DOHH2 (cell line): ENCODE measurements at regions not wholly inside any gene's neighbourhood (a gene's known extent, or its start where the extent isn't known, plus 50 kb on each side); places are given as distances from the start of the nearest gene placed in this dataset.

Experiments used
- H3F3A ChIP-seq: fragments of 200-600 bp; sonication (generic), shearing (Covaris generic); 2 replicates; pipeline ENCODE4 v1.6.0; 2016; ENCODE audit warnings: antibody characterized with exemption, mild to moderate bottlenecking; ENCODE audit not compliant: control insufficient read depth, insufficient read depth
- H3K27ac ChIP-seq: fragments of 200-600 bp; sonication (generic); 2 replicates; pipeline ENCODE4 v1.5.1; 2014; ENCODE audit warnings: low read depth, mild to moderate bottlenecking, low read length, moderate library complexity
- H3K27me3 ChIP-seq: fragments of 200-600 bp; sonication (generic); 2 replicates; pipeline ENCODE4 v1.6.1; 2014; ENCODE audit warnings: mild to moderate bottlenecking, low read length, mixed read lengths; ENCODE audit not compliant: control insufficient read depth
- H3K36me3 ChIP-seq: fragments of 200-600 bp; sonication (generic); 2 replicates; pipeline ENCODE4 v1.6.1; 2014; ENCODE audit warnings: mild to moderate bottlenecking, low read length, moderate library complexity, mixed read lengths; ENCODE audit not compliant: control insufficient read depth
- H3K4me1 ChIP-seq: fragments of 200-600 bp; sonication (generic); 2 replicates; pipeline ENCODE4 v1.6.1; 2014; ENCODE audit warnings: mild to moderate bottlenecking, low read length, mixed read lengths; ENCODE audit not compliant: control insufficient read depth
- H3K4me2 ChIP-seq: fragments of 200-600 bp; sonication (generic); 2 replicates; pipeline ENCODE4 v1.6.0; 2014; ENCODE audit warnings: mild to moderate bottlenecking, low read length, moderate library complexity
- H3K4me3 ChIP-seq: fragments of 200-600 bp; sonication (generic); 2 replicates; pipeline ENCODE4 v1.5.1; 2014; ENCODE audit warnings: mild to moderate bottlenecking, low read length, mixed read lengths
- H3K79me2 ChIP-seq: fragments of 200-600 bp; sonication (generic); 2 replicates; pipeline ENCODE4 v1.6.1; 2014; ENCODE audit warnings: mild to moderate bottlenecking, low read length, mixed read lengths; ENCODE audit not compliant: control insufficient read depth
- H3K9me2 ChIP-seq: fragments of 200-600 bp; sonication (generic); replicated peaks from 2 replicates; pipeline ENCODE4 v1.6.1; 2014; ENCODE audit warnings: mild to moderate bottlenecking, low read length, mixed read lengths; ENCODE audit not compliant: control insufficient read depth
- H3K9me3 ChIP-seq: fragments of 200-600 bp; sonication (generic); 2 replicates; pipeline ENCODE4 v1.6.1; 2014; ENCODE audit warnings: antibody characterized with exemption, low read length, mixed read lengths; ENCODE audit not compliant: control insufficient read depth, insufficient read depth
- H4K20me1 ChIP-seq: fragments of 200-600 bp; sonication (generic); 2 replicates; pipeline ENCODE4 v1.6.0; 2014; ENCODE audit warnings: low read depth, mild to moderate bottlenecking, antibody characterized with exemption, low read length, moderate library complexity; ENCODE audit not compliant: control insufficient read depth, insufficient read depth
- EZH2phosphoT487 ChIP-seq: fragments of 200-600 bp; sonication (generic); IDR thresholded peaks from 2 replicates; pipeline ENCODE4 v1.6.1; 2017; ENCODE audit warnings: borderline replicate concordance, mild to moderate bottlenecking, antibody characterized with exemption, low read length, moderate library complexity, mixed read lengths
- TF ChIP-seq, protein P1 (sequence below): fragments of 200-600 bp; sonication (generic); IDR thresholded peaks from one replicate; pipeline ENCODE4 v1.5.1; 2014; ENCODE audit warnings: antibody characterized with exemption, mild to moderate bottlenecking, low read depth, low read length; ENCODE audit not compliant: poor library complexity, severe bottlenecking

DNA sequence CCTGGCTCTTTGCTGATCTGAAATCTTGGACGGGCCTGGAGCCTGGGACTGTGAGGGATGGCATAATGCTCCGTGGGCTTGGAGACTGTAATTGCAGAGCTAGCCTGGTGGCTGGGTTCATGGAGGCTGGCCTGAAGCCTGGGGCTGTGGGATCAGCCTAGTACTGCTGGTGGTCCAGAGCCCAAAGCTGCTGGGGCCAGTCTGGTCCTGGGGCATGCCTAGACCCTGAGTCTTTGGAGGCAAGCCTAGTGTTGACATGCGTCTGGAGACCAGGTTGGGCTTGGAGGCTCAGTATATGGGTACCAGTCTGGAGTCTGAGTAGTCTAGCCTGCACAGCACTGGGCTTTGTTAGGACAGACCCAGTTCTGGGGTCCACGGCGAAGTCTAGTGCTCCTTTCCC, 172.0 kb upstream of the ZC4H2 start:
- Histone ChIP-seq H4K20me1 (no peaks in the 10 kb centered on the region), H3K9me2 (no peaks in the 10 kb centered on the region), H3K9me3 (no peaks in the 10 kb centered on the region), H3K79me2 (no peaks in the 10 kb centered on the region), H3K27ac (no peak overlapping the region), H3K36me3 (no peaks in the 10 kb centered on the region), H3K4me3 (no peak overlapping the region), H3F3A (no peaks in the 10 kb centered on the region), H3K27me3 (no peaks in the 10 kb centered on the region), H3K4me1 (no peaks in the 10 kb centered on the region), H3K4me2 (no peak overlapping the region)
- TF ChIP-seq, protein P1, sequence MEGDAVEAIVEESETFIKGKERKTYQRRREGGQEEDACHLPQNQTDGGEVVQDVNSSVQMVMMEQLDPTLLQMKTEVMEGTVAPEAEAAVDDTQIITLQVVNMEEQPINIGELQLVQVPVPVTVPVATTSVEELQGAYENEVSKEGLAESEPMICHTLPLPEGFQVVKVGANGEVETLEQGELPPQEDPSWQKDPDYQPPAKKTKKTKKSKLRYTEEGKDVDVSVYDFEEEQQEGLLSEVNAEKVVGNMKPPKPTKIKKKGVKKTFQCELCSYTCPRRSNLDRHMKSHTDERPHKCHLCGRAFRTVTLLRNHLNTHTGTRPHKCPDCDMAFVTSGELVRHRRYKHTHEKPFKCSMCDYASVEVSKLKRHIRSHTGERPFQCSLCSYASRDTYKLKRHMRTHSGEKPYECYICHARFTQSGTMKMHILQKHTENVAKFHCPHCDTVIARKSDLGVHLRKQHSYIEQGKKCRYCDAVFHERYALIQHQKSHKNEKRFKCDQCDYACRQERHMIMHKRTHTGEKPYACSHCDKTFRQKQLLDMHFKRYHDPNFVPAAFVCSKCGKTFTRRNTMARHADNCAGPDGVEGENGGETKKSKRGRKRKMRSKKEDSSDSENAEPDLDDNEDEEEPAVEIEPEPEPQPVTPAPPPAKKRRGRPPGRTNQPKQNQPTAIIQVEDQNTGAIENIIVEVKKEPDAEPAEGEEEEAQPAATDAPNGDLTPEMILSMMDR, result no peak
- TF ChIP-seq EZH2phosphoT487, result no peak

DNA sequence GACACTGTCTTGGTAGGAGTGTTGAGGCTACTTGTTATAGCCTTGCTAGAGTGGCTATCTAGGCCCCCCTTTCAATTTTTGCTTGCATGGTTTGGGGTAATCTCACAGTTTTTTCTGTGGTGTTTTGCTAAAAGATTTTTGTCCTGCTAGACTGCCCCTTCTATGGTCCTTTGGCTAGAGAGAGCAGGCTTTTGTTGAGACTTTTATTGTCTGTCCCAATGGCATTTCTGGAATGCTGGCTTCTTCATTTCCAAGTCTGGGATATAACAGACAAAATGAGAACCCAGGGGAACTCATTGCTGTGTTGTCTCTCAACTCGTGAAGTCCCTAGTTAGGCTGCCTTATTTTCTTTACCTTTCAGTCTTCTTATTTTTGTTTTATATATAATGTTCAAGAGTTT, 160.2 kb upstream of the ZC4H2 start:
- Histone ChIP-seq H3K27ac (no peak overlapping the region), H4K20me1 (no peaks in the 10 kb centered on the region), H3F3A (no peaks in the 10 kb centered on the region), H3K4me3 (no peak overlapping the region), H3K4me1 (no peaks in the 10 kb centered on the region), H3K4me2 (no peak overlapping the region), H3K9me3 (no peaks in the 10 kb centered on the region), H3K79me2 (no peaks in the 10 kb centered on the region), H3K36me3 (no peaks in the 10 kb centered on the region), H3K27me3 (no peaks in the 10 kb centered on the region), H3K9me2 (no peaks in the 10 kb centered on the region)
- TF ChIP-seq, protein P1, result no peak
- TF ChIP-seq EZH2phosphoT487, result no peak

DNA sequence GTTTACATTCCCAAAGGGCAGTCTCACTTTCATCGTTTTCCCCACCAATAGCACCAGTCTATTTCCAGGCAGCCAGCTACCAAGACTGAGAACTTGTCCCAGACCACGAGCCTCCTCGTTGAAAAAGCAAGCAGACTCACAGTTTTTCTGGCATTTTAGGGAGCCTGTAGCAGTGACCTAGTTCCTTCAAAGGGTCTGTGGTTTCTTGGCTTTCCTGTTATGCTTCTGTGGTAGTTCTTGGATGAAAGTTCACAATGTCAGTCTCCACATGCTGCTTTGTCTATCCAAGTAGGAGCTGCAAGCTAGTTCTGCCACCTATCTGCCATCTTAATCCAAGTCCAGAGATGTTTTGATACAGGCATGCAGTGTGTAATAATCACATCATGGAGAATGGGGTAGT, 151.6 kb upstream of the ZC4H2 start:
- H3K4me2 ChIP-seq, result no peak overlapping the region
- H3K4me1 ChIP-seq, result no peaks in the 10 kb centered on the region
- H3K4me3 ChIP-seq, result no peak overlapping the region
- TF ChIP-seq, protein P1, result no peak
- TF ChIP-seq EZH2phosphoT487, result no peak
- no peaks in the 10 kb centered on the region for H3K36me3 ChIP-seq
- H3K27me3 ChIP-seq, result no peaks in the 10 kb centered on the region
- H3F3A ChIP-seq, result no peaks in the 10 kb centered on the region
- no peak overlapping the region for H3K27ac ChIP-seq
- no peaks in the 10 kb centered on the region for H3K79me2 ChIP-seq
- no peaks in the 10 kb centered on the region for H4K20me1 ChIP-seq
- H3K9me2 ChIP-seq, result no peaks in the 10 kb centered on the region
- no peaks in the 10 kb centered on the region for H3K9me3 ChIP-seq

DNA sequence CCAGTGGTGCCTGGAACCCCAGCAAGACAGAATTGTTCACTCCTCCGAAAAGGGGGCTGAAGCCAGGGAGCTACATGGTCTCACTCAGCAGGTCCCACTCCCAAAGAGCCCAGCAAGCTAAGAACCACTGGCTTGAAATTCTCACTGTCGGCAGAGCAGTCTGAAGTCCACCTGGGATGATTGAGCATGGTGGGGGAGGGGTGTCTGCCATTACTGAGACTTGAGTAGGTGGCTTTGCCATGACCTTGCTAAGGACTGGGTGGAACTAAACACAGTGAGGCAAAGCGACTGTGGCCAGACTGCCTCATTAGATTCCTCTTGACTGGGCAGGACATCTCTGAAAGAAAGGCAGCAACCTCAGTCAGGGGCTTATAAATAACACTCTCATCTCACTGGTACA, 122.6 kb upstream of the ZC4H2 start:
- no peaks in the 10 kb centered on the region for H3K9me3 ChIP-seq
- H3K27me3 ChIP-seq, result no peaks in the 10 kb centered on the region
- H4K20me1 ChIP-seq, result no peaks in the 10 kb centered on the region
- H3K36me3 ChIP-seq, result no peaks in the 10 kb centered on the region
- no peaks in the 10 kb centered on the region for H3F3A ChIP-seq
- H3K79me2 ChIP-seq, result no peaks in the 10 kb centered on the region
- TF ChIP-seq EZH2phosphoT487, result no peak
- TF ChIP-seq, protein P1, result no peak
- H3K27ac ChIP-seq, result no peak overlapping the region
- no peaks in the 10 kb centered on the region for H3K9me2 ChIP-seq
- no peak overlapping the region for H3K4me3 ChIP-seq
- no peaks in the 10 kb centered on the region for H3K4me1 ChIP-seq
- H3K4me2 ChIP-seq, result no peak overlapping the region
